ENCODE measurements at regions not wholly inside any gene's neighbourhood (a gene's known extent, or its start where the extent isn't known, plus 50 kb on each side); places are given as distances from the start of the nearest gene placed in this dataset.

DNA sequence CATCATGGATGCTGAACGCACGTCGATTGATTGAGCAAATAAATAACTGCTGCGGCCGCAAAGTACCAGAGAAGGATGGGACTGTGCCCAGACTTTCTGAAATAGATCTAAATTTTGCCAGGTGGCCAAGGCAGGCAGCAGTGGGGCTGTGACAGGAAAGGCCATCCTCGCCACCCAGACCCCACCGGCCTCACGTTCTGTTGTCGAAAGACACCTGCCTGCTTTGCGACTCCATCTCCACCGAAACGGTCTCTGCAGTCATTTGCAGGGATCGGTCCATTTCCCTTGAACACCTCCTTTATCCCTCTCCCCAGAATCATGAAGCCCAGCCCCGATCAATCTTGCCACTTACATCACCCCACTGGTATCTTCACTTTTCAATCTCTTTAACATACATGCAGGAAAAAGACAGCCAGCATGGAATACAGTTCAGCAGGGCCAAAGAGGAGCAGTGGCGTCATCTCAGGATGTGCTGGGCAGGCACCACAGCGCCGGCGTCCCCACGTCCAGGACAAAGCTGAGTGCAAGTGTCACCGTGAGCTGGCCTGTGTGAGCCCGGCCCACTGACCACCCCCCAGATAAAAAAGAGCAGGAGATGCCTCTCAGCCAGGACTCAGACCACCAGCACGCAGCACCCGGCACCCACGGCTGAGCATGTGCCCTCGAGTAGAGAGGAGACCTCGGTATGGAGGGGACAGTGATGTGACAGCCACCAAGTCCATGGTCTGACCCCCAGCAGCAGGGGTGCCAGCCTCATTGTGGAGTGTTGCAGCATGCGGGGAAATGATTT, 610.3 kb downstream of the TBC1D22A start:
- ATAC-seq (ENCODE audit: low read depth) = no peak
- H3K27ac ChIP-seq (ENCODE audit: poor library complexity, severe bottlenecking) = no peak overlapping the region
- no peaks in the 10 kb centered on the region for H3K36me3 ChIP-seq (ENCODE audit: low read depth)
- no peaks in the 10 kb centered on the region for H3K27me3 ChIP-seq (ENCODE audit: insufficient read depth, poor library complexity, severe bottlenecking)
- H3K4me1 ChIP-seq (ENCODE audit: insufficient read depth, poor library complexity, severe bottlenecking) = no peaks in the 10 kb centered on the region
- H3K4me3 ChIP-seq (ENCODE audit: severe bottlenecking) = no peak overlapping the region
- H3K9me3 ChIP-seq (ENCODE audit: severe bottlenecking) = no peaks in the 10 kb centered on the region
- DNase-seq (ENCODE audit: low spot score) = peak; percentile 11
- TF ChIP-seq, protein P1, sequence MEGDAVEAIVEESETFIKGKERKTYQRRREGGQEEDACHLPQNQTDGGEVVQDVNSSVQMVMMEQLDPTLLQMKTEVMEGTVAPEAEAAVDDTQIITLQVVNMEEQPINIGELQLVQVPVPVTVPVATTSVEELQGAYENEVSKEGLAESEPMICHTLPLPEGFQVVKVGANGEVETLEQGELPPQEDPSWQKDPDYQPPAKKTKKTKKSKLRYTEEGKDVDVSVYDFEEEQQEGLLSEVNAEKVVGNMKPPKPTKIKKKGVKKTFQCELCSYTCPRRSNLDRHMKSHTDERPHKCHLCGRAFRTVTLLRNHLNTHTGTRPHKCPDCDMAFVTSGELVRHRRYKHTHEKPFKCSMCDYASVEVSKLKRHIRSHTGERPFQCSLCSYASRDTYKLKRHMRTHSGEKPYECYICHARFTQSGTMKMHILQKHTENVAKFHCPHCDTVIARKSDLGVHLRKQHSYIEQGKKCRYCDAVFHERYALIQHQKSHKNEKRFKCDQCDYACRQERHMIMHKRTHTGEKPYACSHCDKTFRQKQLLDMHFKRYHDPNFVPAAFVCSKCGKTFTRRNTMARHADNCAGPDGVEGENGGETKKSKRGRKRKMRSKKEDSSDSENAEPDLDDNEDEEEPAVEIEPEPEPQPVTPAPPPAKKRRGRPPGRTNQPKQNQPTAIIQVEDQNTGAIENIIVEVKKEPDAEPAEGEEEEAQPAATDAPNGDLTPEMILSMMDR (IDR thresholded peaks at IDR 0.05; ENCODE audit: poor library complexity, severe bottlenecking) = no peak

DNA sequence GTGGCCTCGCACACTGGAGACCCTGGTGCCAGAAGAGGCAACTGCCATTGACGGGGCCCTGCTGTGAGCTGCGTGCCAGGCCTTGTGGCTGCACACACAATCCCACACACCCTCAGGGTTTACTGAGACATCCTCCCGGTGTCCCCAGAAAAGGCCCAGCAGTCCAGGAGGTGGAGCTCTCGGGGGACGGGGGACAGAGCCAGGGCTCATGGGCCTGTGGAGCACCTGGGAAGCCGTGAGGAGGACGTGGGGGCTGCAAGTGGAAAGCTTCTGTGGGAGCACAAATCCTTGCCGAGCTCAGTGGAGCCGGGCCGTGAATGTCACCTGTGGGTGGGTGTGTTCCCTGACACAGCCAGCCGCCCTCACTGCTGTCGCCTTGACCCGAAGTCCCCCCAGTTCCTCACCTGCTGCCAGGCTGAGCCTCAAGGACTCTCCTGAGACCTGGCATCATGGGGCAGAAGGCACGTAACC, 609.7 kb downstream of the TBC1D22A start:
- DNase-seq (ENCODE audit: low spot score) = no peak
- TF ChIP-seq, protein P1 (IDR thresholded peaks at IDR 0.05; ENCODE audit: poor library complexity, severe bottlenecking) = no peak
- Histone ChIP-seq H3K27me3 (ENCODE audit: insufficient read depth, poor library complexity, severe bottlenecking) (no peaks in the 10 kb centered on the region), H3K4me1 (ENCODE audit: insufficient read depth, poor library complexity, severe bottlenecking) (no peaks in the 10 kb centered on the region), H3K9me3 (ENCODE audit: severe bottlenecking) (no peaks in the 10 kb centered on the region), H3K4me3 (ENCODE audit: severe bottlenecking) (no peak overlapping the region), H3K27ac (ENCODE audit: poor library complexity, severe bottlenecking) (no peak overlapping the region), H3K36me3 (ENCODE audit: low read depth) (no peaks in the 10 kb centered on the region)
- no peak for ATAC-seq (ENCODE audit: low read depth)

DNA sequence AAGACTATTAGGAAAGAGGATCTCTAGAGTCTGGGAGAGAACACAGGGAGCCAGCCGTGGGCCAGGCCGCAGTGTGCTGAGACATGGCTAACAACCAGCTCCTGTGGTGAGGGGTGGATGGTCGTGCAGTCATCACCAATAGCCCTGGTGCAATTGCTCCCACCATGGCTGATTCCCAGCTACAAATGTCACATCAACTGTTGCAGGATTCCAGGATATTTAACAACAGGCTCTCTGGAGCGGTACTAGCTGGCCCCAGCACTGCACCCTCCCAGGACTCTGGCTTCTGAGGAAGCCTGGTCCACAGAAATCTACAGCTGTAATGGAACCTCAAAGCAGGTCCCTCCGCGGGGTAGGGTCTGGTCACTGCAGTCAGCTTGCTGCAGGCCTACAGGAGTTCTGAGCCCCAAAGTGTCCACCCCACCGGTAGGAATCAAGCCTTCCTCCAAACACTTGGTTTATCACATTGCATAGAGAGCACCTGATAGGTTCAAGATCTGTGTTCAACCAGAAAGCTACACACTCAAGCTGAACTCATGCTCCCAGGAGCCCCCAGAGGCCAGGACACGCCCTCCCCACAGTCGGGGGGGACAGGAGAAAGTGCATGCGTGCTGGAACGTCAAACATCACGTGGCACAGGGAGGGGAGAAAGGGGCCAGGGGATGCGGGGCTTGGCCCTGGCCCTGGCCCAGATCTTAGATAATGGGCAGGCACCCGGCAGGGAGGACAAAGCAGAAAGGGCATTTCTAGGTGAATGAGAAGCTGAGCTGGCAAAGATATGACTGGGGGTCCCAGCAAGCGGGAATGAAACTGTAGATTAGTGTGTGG, 609.0 kb downstream of the TBC1D22A start:
- Histone ChIP-seq H3K27ac (ENCODE audit: poor library complexity, severe bottlenecking) (no peak overlapping the region), H3K27me3 (ENCODE audit: insufficient read depth, poor library complexity, severe bottlenecking) (no peaks in the 10 kb centered on the region), H3K9me3 (ENCODE audit: severe bottlenecking) (no peaks in the 10 kb centered on the region), H3K4me3 (ENCODE audit: severe bottlenecking) (no peak overlapping the region), H3K36me3 (ENCODE audit: low read depth) (no peaks in the 10 kb centered on the region), H3K4me1 (ENCODE audit: insufficient read depth, poor library complexity, severe bottlenecking) (no peaks in the 10 kb centered on the region)
- DNase-seq (ENCODE audit: low spot score) (no peak), ATAC-seq (ENCODE audit: low read depth) (no peak)
- TF ChIP-seq, protein P1 (IDR thresholded peaks at IDR 0.05; ENCODE audit: poor library complexity, severe bottlenecking) = no peak

DNA sequence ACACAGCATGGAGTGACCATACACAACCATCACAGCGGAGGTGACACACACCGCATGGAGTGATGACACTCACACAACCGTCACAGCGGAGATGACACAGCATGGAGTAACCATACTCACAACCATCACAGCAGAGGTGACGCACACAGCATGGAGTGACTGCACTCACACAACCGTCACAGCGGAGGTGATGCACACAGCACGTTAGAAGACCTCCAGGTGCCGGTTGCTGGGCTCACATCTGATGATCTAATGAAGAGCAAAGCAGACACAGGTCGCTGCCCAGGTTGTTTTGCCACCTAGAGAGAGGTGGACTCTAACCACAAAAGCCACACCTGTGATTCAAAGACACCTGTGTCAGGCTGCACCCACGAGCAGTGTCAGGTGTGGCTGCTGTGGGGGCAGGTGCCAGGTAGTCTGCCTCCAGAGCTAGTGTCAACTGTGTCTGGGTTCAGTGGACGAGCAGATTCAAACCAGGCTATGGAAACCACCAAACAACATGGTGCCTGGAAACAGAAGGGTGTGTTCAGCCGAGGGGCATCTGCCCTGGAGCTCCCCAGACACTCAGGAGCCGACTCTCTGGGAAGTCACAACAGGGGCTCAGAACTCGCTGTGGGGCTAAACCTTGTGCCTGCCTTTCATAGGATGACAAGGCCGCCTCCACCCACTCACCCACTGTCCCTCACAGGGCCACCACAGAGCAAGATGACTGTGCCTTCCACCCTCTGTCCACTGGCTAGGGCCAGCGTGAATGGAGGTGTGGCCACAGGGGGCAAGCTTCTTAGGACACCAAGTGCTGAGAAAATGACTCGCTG, 608.2 kb downstream of the TBC1D22A start:
- Histone ChIP-seq H3K36me3 (ENCODE audit: low read depth) (no peaks in the 10 kb centered on the region), H3K9me3 (ENCODE audit: severe bottlenecking) (no peaks in the 10 kb centered on the region), H3K4me3 (ENCODE audit: severe bottlenecking) (no peak overlapping the region), H3K4me1 (ENCODE audit: insufficient read depth, poor library complexity, severe bottlenecking) (no peaks in the 10 kb centered on the region), H3K27ac (ENCODE audit: poor library complexity, severe bottlenecking) (no peak overlapping the region), H3K27me3 (ENCODE audit: insufficient read depth, poor library complexity, severe bottlenecking) (no peaks in the 10 kb centered on the region)
- TF ChIP-seq, protein P1 (IDR thresholded peaks at IDR 0.05; ENCODE audit: poor library complexity, severe bottlenecking) = no peak
- DNase-seq (ENCODE audit: low spot score) (peak; percentile 27), ATAC-seq (ENCODE audit: low read depth) (no peak)
